ENCODE measurements at regions not wholly inside any gene's neighbourhood (a gene's known extent, or its start where the extent isn't known, plus 50 kb on each side); places are given as distances from the start of the nearest gene placed in this dataset.
"Not testable (repeated sequence)": the region's sequence is repeated elsewhere in the genome, so short reads cannot be mapped to it uniquely, and the experiment has no call there.

GRCh38 chr2:87956613-87957012, 59.7 kb downstream of the RNU2-63P start:
- TF ChIP-seq EP300 (IDR thresholded peaks at IDR 0.05); POLR2A (IDR thresholded peaks at IDR 0.05; ENCODE audit: low read length); REST (IDR thresholded peaks at IDR 0.05); CTCF (IDR thresholded peaks at IDR 0.05): not testable (repeated sequence)
